SH-SY5Y (cell line): ENCODE measurements at regions not wholly inside any gene's neighbourhood (a gene's known extent, or its start where the extent isn't known, plus 50 kb on each side); places are given as distances from the start of the nearest gene placed in this dataset.

Source experiments
- GATA2 ChIP-seq: IDR thresholded peaks from 2 replicates; pipeline ENCODE4 v1.6.1; 2011; ENCODE audit warnings: mild to moderate bottlenecking, low read depth, low read length
- GATA3 ChIP-seq: IDR thresholded peaks from 2 replicates; pipeline ENCODE4 v1.6.1; 2011; ENCODE audit warnings: low read depth, mild to moderate bottlenecking, low read length, moderate library complexity

DNA sequence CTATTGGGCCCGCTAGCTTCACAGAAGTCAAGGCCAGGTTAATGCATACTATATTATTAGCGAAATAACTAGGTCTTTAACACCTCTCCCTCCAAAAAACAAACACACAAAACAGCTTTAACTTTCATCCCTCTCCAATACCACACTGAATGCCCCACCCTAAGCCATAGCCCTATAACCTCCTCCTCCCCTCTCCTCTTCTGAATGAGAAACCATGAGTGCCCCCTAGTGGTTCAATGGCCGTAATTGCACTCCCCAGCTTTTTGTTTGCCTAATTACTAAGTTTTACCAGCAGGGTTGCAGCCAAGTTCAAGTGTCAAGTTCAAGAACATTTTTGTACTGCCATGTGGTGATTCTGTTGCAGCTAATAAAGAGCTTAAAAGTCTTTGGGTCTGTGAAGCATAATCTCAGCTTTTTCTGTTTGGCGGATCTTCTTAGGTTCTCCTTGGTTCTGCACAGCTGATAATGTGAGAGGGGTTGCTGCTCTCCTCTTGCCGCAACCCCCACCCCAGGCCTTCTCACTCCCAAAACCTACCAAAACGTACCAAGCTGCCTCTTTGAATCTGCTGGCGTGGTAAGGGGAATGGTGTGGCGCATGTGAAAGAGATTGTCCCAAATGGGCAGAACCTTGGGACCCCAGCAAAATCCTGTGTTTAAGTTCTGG is 57.9 kb downstream of the RPL22L1 start:
- TF ChIP-seq GATA2 = no peak
- no peak for TF ChIP-seq GATA3
